ENCODE measurements at regions not wholly inside any gene's neighbourhood (a gene's known extent, or its start where the extent isn't known, plus 50 kb on each side); places are given as distances from the start of the nearest gene placed in this dataset.
A peak's percentile ranks its signal among the peaks of the same experiment; 100 is the strongest.

DNA sequence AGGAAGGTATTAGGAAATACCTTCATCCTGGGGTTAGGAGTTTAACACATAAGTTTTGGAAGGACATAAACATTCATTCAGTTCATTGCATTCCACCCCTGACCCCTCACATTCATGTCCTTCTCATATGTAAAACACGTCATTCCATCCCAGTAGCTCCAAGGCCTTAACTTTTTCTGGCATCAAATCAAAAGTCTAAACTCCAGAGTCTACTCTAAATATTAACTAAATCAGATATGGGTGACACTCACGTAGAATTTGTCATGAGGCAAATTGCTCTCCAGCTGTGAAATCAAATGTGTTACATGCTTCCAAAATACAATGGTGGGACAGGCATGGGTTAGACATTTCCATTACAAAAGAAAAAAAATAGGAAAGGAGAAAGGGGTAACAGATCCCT lies 298.2 kb upstream of the LRRC7 start:
- no peaks in the 10 kb centered on the region for H3K36me3 ChIP-seq (ENCODE audit: control insufficient read depth, insufficient read depth, low read length)
- H3K9ac ChIP-seq (ENCODE audit: extremely low read depth, low read length, poor library complexity, severe bottlenecking): no peak overlapping the region
- Mint-ChIP-seq H3K27ac (no peak overlapping the region), H3K4me3 (no peak overlapping the region), H3K4me1 (peaks cover 20% of the 10 kb centered on the region), H3K36me3 (ENCODE audit: low read depth) (no peaks in the 10 kb centered on the region), H3K9me3 (peaks cover 8% of the 10 kb centered on the region), H3K27me3 (ENCODE audit: insufficient read depth) (no peaks in the 10 kb centered on the region)
- no peak overlapping the region for H3K27ac ChIP-seq (ENCODE audit: low read depth, low read length)
- H3K4me3 ChIP-seq (ENCODE audit: low read length): peak overlapping the region; percentile 49
- peaks cover 23% of the 10 kb centered on the region for H3K9me3 ChIP-seq (ENCODE audit: control insufficient read depth, low read length)
- no peaks in the 10 kb centered on the region for H3K27me3 ChIP-seq (ENCODE audit: control insufficient read depth, insufficient read depth, low read length, poor library complexity, severe bottlenecking)
- DNase-seq: no peak
- no peak for TF ChIP-seq CTCF (conservative IDR thresholded peaks at IDR 0.05)
- peaks cover 5% of the 10 kb centered on the region for H3K4me1 ChIP-seq (ENCODE audit: control insufficient read depth, insufficient read depth, low read length)
- WGBS, 2 experiments (ENCODE audit: insufficient coverage in 1 of 2, insufficient read length in 1 of 2): 92 to 100% methylated on average over 1 to 2 of the region's 2 CpGs

- Mint-ChIP-seq H3K9me3 (peaks cover 8% of the 10 kb centered on the region), H3K4me3 (no peak overlapping the region), H3K27me3 (ENCODE audit: insufficient read depth) (no peaks in the 10 kb centered on the region), H3K36me3 (ENCODE audit: low read depth) (no peaks in the 10 kb centered on the region), H3K27ac (no peak overlapping the region), H3K4me1 (peaks cover 23% of the 10 kb centered on the region)
- Histone ChIP-seq H3K27ac (ENCODE audit: low read depth, low read length) (no peak overlapping the region), H3K4me3 (ENCODE audit: low read length) (peak overlapping the region; percentile 49), H3K9ac (ENCODE audit: extremely low read depth, low read length, poor library complexity, severe bottlenecking) (no peak overlapping the region), H3K27me3 (ENCODE audit: control insufficient read depth, insufficient read depth, low read length, poor library complexity, severe bottlenecking) (no peaks in the 10 kb centered on the region), H3K9me3 (ENCODE audit: control insufficient read depth, low read length) (peaks cover 23% of the 10 kb centered on the region), H3K4me1 (ENCODE audit: control insufficient read depth, insufficient read depth, low read length) (peaks cover 5% of the 10 kb centered on the region), H3K36me3 (ENCODE audit: control insufficient read depth, insufficient read depth, low read length) (no peaks in the 10 kb centered on the region)
- TF ChIP-seq CTCF (conservative IDR thresholded peaks at IDR 0.05): no peak
- 91 to 100% methylated on average over 1 to 5 of the region's 5 CpGs for WGBS, 2 experiments (ENCODE audit: insufficient coverage in 1 of 2, insufficient read length in 1 of 2)
- DNase-seq: no peak
Measured at GRCh38 chr1:69271587-69272125, 296.1 kb upstream of the LRRC7 start.

GRCh38 chr1:69272684-69273083 lies 295.0 kb upstream of the LRRC7 start:
- Mint-ChIP-seq H3K4me3 (no peak overlapping the region), H3K4me1 (peaks cover 25% of the 10 kb centered on the region), H3K9me3 (peaks cover 8% of the 10 kb centered on the region), H3K27ac (no peak overlapping the region), H3K27me3 (ENCODE audit: insufficient read depth) (no peaks in the 10 kb centered on the region), H3K36me3 (ENCODE audit: low read depth) (no peaks in the 10 kb centered on the region)
- peaks cover 5% of the 10 kb centered on the region for H3K4me1 ChIP-seq (ENCODE audit: control insufficient read depth, insufficient read depth, low read length)
- no peak overlapping the region for H3K27ac ChIP-seq (ENCODE audit: low read depth, low read length)
- no peaks in the 10 kb centered on the region for H3K27me3 ChIP-seq (ENCODE audit: control insufficient read depth, insufficient read depth, low read length, poor library complexity, severe bottlenecking)
- no peak for TF ChIP-seq CTCF (conservative IDR thresholded peaks at IDR 0.05)
- no peak for DNase-seq
- no peak overlapping the region for H3K4me3 ChIP-seq (ENCODE audit: low read length)
- 97 to 100% methylated on average over 1 to 4 of the region's 4 CpGs for WGBS, 2 experiments (ENCODE audit: insufficient coverage in 1 of 2, insufficient read length in 1 of 2)
- no peak overlapping the region for H3K9ac ChIP-seq (ENCODE audit: extremely low read depth, low read length, poor library complexity, severe bottlenecking)
- no peaks in the 10 kb centered on the region for H3K36me3 ChIP-seq (ENCODE audit: control insufficient read depth, insufficient read depth, low read length)
- peaks cover 23% of the 10 kb centered on the region for H3K9me3 ChIP-seq (ENCODE audit: control insufficient read depth, low read length)

Data from endodermal cell (in vitro differentiated cells).